ENCODE measurements at regions not wholly inside any gene's neighbourhood (a gene's known extent, or its start where the extent isn't known, plus 50 kb on each side); places are given as distances from the start of the nearest gene placed in this dataset.

DNA sequence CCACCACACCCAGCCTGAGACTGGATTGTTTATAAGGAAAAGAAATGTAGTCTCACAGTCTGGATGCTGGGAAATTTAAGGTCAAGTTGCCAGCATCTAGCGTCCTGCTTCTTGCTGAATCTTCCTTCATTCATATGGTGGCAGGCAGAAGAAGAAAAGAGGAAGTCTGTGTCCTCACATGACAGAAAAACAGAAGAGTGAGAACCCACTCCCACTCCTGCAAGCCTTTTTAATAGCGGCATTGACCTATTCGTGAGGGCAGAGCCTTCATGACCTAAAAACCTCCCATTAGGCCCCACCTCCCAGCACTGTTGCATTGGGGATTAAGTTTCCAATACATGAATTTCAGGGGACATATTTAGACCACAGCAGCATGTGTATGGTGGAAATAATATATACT, 160.8 kb upstream of the BMP2 start:
- intact Hi-C loops (cut with DNase I), result no loop called here
- Histone ChIP-seq H3K36me3 (no peaks in the 10 kb centered on the region), H3K27me3 (no peaks in the 10 kb centered on the region), H3K27ac (no peak overlapping the region), H3K4me1 (no peaks in the 10 kb centered on the region), H3K4me3 (no peak overlapping the region), H3K9me3 (no peaks in the 10 kb centered on the region)
- DNase-seq, result no peak
- ATAC-seq, result no peak
- TF ChIP-seq, protein P1, sequence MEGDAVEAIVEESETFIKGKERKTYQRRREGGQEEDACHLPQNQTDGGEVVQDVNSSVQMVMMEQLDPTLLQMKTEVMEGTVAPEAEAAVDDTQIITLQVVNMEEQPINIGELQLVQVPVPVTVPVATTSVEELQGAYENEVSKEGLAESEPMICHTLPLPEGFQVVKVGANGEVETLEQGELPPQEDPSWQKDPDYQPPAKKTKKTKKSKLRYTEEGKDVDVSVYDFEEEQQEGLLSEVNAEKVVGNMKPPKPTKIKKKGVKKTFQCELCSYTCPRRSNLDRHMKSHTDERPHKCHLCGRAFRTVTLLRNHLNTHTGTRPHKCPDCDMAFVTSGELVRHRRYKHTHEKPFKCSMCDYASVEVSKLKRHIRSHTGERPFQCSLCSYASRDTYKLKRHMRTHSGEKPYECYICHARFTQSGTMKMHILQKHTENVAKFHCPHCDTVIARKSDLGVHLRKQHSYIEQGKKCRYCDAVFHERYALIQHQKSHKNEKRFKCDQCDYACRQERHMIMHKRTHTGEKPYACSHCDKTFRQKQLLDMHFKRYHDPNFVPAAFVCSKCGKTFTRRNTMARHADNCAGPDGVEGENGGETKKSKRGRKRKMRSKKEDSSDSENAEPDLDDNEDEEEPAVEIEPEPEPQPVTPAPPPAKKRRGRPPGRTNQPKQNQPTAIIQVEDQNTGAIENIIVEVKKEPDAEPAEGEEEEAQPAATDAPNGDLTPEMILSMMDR (IDR thresholded peaks at IDR 0.05), result no peak

DNA sequence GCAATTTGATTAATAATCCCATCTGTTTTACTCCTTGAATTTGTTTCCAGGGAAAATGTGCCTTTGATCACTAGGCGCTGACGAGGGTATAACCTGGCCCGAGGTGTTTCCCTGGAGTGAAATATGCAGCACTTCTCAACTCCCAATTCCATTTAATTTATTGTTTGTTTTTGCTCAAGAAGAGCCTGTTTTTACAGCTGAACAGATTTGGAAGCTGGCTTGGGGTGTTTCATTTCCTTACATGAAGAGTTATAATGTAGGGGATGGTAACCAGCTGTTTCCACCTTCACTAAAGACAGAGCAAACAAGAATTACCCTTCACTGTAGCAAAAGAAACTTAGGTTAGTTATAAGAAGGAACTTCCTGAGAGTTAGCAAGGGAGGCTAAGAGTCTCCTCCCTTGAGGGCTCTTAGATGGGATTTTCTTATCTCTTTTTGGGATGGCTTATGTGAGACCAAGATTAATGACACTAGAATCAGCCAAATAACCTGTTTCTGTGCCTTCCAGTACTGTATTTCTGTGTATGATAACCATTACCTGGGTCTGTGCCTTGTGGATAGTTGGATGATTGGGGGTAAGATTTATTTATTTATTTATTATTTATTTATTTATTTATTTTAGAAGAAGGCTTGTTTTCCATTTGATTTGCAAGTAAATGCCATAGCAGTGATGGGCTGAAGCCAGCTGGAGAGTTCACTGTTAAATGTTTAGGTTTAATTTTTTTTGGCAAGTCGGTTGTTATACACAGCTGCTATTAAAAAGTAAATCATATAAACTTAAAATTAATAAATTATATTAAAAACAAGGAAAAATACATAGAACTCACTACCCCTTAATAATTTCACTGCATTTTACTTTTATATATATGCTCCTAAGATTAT, 162.2 kb upstream of the BMP2 start:
- no peak overlapping the region for H3K4me3 ChIP-seq
- no peaks in the 10 kb centered on the region for H3K9me3 ChIP-seq
- intact Hi-C loops (cut with DNase I), result no loop called here
- H3K27ac ChIP-seq, result no peak overlapping the region
- DNase-seq (peak in 1 of 4 donors; percentile 23), ATAC-seq (no peak)
- H3K36me3 ChIP-seq, result no peaks in the 10 kb centered on the region
- TF ChIP-seq, protein P1 (IDR thresholded peaks at IDR 0.05), result no peak
- H3K27me3 ChIP-seq, result no peaks in the 10 kb centered on the region
- no peaks in the 10 kb centered on the region for H3K4me1 ChIP-seq

DNA sequence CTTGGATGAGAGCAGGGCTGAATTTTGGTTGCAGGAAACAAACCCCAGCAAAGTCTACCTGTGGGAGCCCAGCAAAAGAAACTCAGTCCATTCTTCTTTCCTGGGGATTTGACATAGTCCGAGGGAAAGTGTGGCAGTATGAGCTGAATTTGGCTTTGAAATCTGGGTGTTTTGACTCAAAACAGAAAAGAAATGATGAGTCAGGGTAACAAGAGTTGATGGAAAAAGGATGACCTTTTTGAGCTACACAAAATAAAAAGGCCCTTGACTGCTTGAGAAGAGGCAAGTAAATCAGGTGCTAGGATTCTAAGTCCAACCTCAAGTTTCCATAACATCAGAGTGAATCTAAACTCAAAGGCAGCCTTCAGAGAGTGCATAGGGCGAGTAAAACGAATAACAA, 163.3 kb upstream of the BMP2 start:
- ATAC-seq (no peak), DNase-seq (no peak)
- Histone ChIP-seq H3K9me3 (no peaks in the 10 kb centered on the region), H3K4me1 (no peaks in the 10 kb centered on the region), H3K36me3 (no peaks in the 10 kb centered on the region), H3K4me3 (no peak overlapping the region), H3K27me3 (no peaks in the 10 kb centered on the region), H3K27ac (no peak overlapping the region)
- TF ChIP-seq, protein P1 (IDR thresholded peaks at IDR 0.05), result no peak
- intact Hi-C loops (cut with DNase I), result no loop called here

DNA sequence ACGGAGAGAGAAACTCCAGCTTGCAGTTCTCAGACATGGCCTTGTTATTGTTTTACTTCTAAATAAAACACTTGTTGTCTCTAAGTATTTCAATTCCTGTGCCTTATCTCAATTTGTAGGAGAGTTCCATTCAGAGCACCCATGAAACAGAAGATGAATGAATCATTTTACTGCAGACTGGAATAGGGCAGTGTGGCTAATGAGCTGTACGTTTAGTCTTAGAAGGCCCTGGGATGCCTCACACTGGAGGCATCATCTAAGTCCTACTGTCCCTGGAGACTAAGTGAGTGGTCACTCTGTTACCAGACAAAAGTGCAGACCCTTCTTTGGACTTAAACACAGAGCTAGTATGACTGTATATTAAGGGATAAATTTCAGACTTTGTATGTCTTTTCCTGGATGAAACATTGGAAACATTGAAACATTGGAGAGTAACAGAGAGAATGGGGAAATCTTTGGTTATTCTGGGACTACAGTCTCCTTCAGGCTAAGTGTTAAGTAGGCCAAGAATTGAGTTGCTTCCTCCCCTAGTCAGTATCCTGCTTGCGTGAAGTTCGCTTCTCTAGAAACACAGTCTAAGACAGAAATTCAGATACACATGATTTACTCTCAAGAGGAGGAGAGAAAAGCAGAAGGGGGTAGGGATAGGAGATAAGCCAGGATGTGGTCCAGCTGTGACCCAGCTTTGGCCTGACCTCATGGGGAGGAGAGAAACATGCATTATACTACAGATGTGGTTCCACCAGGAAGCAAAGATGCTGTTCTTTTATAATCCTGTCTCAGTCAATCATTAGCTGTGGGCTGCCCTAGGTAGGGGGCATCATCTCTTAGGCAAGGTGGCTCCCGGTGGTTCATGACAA, 167.4 kb upstream of the BMP2 start:
- H3K4me1 ChIP-seq, result no peaks in the 10 kb centered on the region
- no peaks in the 10 kb centered on the region for H3K36me3 ChIP-seq
- H3K27ac ChIP-seq, result no peak overlapping the region
- no peaks in the 10 kb centered on the region for H3K27me3 ChIP-seq
- DNase-seq (no peak), ATAC-seq (no peak)
- intact Hi-C loops (cut with DNase I), result no loop called here
- H3K4me3 ChIP-seq, result no peak overlapping the region
- H3K9me3 ChIP-seq, result no peaks in the 10 kb centered on the region
- TF ChIP-seq, protein P1 (IDR thresholded peaks at IDR 0.05), result no peak

DNA sequence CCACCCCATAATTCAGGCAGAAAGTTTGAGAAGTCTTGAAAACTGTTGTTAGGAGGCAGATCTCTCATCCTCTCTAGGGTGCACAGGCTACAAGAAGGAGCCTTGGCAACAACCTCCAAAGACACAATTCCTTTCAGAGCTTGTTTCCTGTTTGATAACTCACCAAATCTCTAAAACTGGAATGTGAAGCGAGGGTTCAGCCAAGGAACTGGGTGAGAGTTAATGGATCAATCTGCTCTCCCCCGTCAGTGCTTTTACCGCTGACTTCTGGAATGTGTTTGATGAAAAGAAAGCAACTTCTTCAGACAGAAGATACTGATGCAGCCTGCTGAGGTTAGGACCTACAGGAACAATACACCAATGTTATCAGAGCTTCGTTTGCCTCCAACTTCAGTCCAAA, 171.8 kb upstream of the BMP2 start:
- TF ChIP-seq, protein P1 (IDR thresholded peaks at IDR 0.05), result no peak
- no peaks in the 10 kb centered on the region for H3K4me1 ChIP-seq
- H3K9me3 ChIP-seq, result no peaks in the 10 kb centered on the region
- ATAC-seq (no peak), DNase-seq (peak in 2 of 4 donors; percentile 42 to 49)
- no peaks in the 10 kb centered on the region for H3K36me3 ChIP-seq
- no peak overlapping the region for H3K27ac ChIP-seq
- no peaks in the 10 kb centered on the region for H3K27me3 ChIP-seq
- H3K4me3 ChIP-seq, result no peak overlapping the region
- intact Hi-C loops (cut with DNase I), result no loop called here

Data from left lung (tissue), 4 donors.